Stomach (tissue), 8 donors: ENCODE measurements at regions not wholly inside any gene's neighbourhood (a gene's known extent, or its start where the extent isn't known, plus 50 kb on each side); places are given as distances from the start of the nearest gene placed in this dataset.
"Not testable (repeated sequence)": the region's sequence is repeated elsewhere in the genome, so short reads cannot be mapped to it uniquely, and the experiment has no call there.

Experiments used
- DNase-seq, 2 donors: peaks; one replicate each; pipeline versions ENCODE4 v3.0.0 to v3.0.0-alpha.2; 2013 to 2019
- H3K27ac ChIP-seq, 5 donors: fragments of 200-600 bp in 4 of 5; sonication (generic) in 4 of 5; one replicate each; pipeline ENCODE4 v1.5.1; 2013 to 2019; ENCODE audit warnings: mild to moderate bottlenecking in 1 of 5, moderate library complexity in 1 of 5
- H3K27me3 ChIP-seq, 3 donors: fragments of 200-600 bp; sonication (generic); one replicate each; pipeline ENCODE4 v1.5.1; 2017 to 2019; ENCODE audit warnings: mixed run types in 1 of 3
- H3K36me3 ChIP-seq, 4 donors: fragments of 200-600 bp; sonication (generic); 1 replicate in 3 of 4; 2 replicates in 1 of 4; pipeline ENCODE4 v1.5.1; 2016 to 2019
- H3K4me1 ChIP-seq, 4 donors: fragments of 200-600 bp; sonication (generic); one replicate each; pipeline ENCODE4 v1.5.1; 2016 to 2019
- H3K4me3 ChIP-seq, 4 donors: fragments of 200-600 bp; sonication (generic) in 3 of 4; one replicate each; pipeline ENCODE4 v1.5.1; 2016 to 2019; ENCODE audit warnings: mild to moderate bottlenecking in 1 of 4
- H3K9me3 ChIP-seq, 4 donors: fragments of 200-600 bp; sonication (generic); one replicate each; pipeline ENCODE4 v1.5.1; 2016 to 2019
- EP300 ChIP-seq: sonication (generic); formaldehyde crosslinking; IDR thresholded peaks from one replicate; pipeline ENCODE4 v1.6.1; 2017; ENCODE audit warnings: antibody characterized with exemption
- POLR2A ChIP-seq, 4 donors: fragments of 450-650 bp; IDR thresholded peaks; one replicate each; pipeline ENCODE4 v1.6.1; 2016; ENCODE audit warnings: antibody characterized with exemption in 4 of 4, control low read depth in 2 of 4, mild to moderate bottlenecking in 1 of 4, moderate library complexity in 1 of 4
- POLR2AphosphoS5 ChIP-seq, 3 donors: sonication (generic); formaldehyde crosslinking; IDR thresholded peaks; one replicate each; pipeline ENCODE4 v1.6.1; 2016; ENCODE audit warnings: antibody characterized with exemption in 3 of 3
- WGBS, 5 donors: extraction: QIAGEN DNeasy Blood & Tissue Kit in 3 of 5; methylation state at CpG; one replicate each; pipeline versions ENCODE4 v1.1.5 to v1.1.7; 2013 to 2018; 5-methylcytosine and 5-hydroxymethylcytosine counted together
- intact Hi-C: fragments of 100-400 bp; cut with DNase I; formaldehyde crosslinking; loops from one replicate; pipeline ENCODE4 v1.15.1; 2023; ENCODE audit warnings: low total_unique reads
- TF ChIP-seq, protein P1 (sequence below), 7 experiments: fragments of 450-650 bp in 4 of 7; fragments of 200-600 bp in 3 of 7; sonication (generic) in 3 of 7; IDR thresholded peaks; one replicate each; pipeline ENCODE4 v1.5.1; 2016 to 2019; ENCODE audit warnings: antibody characterized with exemption in 7 of 7, control low read depth in 2 of 7, mild to moderate bottlenecking in 1 of 7
- donor health status: healthy with polysubstance abuse.
- donor health status: Bipolar disorder and iron deficiency.
- donor health status: healthy.

DNA sequence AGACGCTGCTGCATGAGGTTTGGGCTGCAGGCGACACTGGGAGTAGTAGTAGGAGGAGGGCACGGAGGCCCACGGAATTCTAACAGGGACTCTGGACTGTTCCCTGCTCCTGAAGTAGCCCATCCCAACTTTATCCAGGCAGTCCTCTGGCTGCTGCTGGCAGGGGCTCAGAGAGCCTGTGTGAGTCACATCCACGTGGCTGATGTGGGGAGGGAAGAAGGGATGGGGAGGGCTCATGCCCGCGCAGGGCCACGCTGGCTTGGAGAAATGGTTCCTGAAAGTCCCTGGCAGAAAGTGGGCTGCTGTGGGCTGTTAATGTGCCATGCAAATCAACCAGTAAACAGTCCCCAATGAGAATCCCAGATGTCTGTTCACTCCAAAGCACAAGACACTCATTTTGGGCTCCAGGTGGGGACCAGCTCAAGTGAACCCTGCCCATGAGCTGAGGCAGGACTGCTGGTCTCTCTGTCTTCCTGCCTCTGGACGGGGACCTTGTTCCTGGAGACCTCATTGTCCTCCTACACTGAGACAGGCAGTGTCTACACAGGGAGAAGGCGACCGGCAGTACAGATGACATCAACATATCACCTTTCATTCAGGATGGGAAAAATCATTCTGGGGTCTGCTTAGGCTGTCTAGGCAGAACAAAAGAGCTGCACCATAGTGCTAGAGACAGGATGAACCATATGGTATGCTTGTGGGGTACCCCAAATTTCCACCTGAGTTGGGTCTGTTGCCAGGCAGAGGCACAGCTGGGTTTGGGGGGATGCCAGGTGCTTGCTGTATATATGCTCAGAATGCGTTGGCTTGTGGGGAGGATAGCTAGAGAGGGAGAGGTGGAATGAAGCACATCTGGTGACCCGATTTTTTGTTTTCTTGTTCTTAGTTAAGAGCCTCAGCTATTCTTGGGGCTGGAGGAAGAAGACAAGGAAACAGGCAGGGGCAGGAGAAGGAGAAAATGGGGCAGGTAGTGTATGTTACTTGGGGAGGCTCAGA, 57.9 kb upstream of the FMOD start:
- Histone ChIP-seq H3K9me3 (no peaks in the 10 kb centered on the region), H3K4me3 (no peak overlapping the region), H3K4me1 (peaks cover 0 to 50% (median 36%) of the 10 kb centered on the region in 4 donors), H3K27me3 (no peaks in the 10 kb centered on the region), H3K36me3 (no peaks in the 10 kb centered on the region), H3K27ac (peak overlapping the region in 4 of 5 donors; percentile 29 to 80 (median 44))
- DNase-seq: peak; percentile 60 to 66
- WGBS, 5 donors: 44 to 60% (median 56%) methylated on average over 13 of the region's 13 CpGs
- TF ChIP-seq, protein P1, sequence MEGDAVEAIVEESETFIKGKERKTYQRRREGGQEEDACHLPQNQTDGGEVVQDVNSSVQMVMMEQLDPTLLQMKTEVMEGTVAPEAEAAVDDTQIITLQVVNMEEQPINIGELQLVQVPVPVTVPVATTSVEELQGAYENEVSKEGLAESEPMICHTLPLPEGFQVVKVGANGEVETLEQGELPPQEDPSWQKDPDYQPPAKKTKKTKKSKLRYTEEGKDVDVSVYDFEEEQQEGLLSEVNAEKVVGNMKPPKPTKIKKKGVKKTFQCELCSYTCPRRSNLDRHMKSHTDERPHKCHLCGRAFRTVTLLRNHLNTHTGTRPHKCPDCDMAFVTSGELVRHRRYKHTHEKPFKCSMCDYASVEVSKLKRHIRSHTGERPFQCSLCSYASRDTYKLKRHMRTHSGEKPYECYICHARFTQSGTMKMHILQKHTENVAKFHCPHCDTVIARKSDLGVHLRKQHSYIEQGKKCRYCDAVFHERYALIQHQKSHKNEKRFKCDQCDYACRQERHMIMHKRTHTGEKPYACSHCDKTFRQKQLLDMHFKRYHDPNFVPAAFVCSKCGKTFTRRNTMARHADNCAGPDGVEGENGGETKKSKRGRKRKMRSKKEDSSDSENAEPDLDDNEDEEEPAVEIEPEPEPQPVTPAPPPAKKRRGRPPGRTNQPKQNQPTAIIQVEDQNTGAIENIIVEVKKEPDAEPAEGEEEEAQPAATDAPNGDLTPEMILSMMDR (IDR thresholded peaks at IDR 0.05): no peak
- TF ChIP-seq POLR2A (IDR thresholded peaks at IDR 0.05) (no peak), POLR2AphosphoS5 (IDR thresholded peaks at IDR 0.05) (peak; percentile 10 to 56 (median 52))
- intact Hi-C loops: no loop called here

DNA sequence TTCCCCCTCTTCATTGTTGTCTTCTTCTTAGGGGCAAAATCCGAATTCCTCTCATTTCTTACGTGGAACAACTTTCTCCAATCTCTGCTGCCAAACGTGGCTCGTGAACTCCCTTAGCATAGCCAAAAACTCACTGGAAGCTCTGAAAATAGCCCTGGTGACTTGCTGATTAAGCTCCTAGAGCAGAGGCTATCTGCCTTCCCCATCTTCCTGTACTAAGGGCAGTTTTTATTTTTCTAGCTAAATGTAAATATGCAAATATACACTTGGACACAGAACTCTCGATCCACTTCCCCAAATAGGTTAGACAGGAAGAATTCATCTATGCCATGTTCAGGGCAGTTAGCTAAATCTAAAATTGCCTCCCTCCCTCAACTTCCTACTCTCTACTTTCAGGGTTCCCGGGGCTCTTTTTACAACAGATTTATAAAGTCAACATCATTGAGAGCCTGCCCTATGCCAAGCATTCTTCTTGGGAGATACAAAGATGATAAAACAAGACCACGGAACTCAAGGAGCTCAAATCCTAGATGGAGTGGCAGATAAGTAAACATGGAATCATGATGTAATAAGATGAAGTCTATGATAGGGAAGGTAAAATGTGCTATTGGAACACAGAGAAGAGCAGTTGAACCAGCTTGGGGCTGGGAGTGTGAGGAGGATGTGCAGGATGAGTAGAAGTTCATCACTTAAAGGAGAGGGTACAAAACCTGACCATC, 59.4 kb upstream of the FMOD start:
- Histone ChIP-seq H3K36me3 (no peaks in the 10 kb centered on the region), H3K27ac (peak overlapping the region in 1 of 5 donors; percentile 80)
- WGBS, 5 donors: 16 to 40% (median 20%) methylated on average over 7 of the region's 7 CpGs

DNA sequence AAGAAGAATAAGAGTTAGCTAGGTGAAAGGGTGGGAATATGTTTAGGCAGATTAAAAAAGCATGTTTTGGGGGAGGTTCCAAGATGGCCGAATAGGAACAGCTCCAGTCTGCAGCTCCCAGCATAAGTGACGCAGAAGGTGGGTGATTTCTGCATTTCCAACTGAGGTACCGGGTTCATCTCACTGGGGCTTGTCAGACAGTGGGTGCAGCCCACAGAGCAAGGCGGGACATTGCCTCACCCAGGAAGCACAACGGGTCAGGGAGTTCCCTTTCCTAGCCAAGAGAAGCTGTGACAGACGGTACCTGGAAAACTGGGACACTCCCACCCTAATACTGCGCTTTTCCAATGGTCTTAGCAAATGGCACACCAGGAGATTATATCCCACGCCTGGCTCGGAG, 60.5 kb upstream of the FMOD start:
- H3K36me3 ChIP-seq, H3K27ac ChIP-seq, DNase-seq, intact Hi-C loops, H3K4me3 ChIP-seq, H3K27me3 ChIP-seq, H3K9me3 ChIP-seq: not testable (repeated sequence)
- WGBS, 5 donors: 82 to 97% (median 93%) methylated on average over 9 of the region's 9 CpGs
- H3K4me1 ChIP-seq: peaks cover 0 to 43% (median 29%) of the 10 kb centered on the region in 4 donors

More for the DNA sequence above, 59.4 kb upstream of the FMOD start:
- TF ChIP-seq EP300: no peak
- TF ChIP-seq POLR2A (IDR thresholded peaks at IDR 0.05): no peak
- TF ChIP-seq, protein P1 (IDR thresholded peaks at IDR 0.05): no peak
- TF ChIP-seq POLR2AphosphoS5 (IDR thresholded peaks at IDR 0.05): no peak
- DNase-seq: no peak
- no peaks in the 10 kb centered on the region for H3K27me3 ChIP-seq
- H3K9me3 ChIP-seq: no peaks in the 10 kb centered on the region
- intact Hi-C loops: no loop called here
- no peak overlapping the region for H3K4me3 ChIP-seq
- H3K4me1 ChIP-seq: peaks cover 0 to 50% (median 36%) of the 10 kb centered on the region in 4 donors

DNA sequence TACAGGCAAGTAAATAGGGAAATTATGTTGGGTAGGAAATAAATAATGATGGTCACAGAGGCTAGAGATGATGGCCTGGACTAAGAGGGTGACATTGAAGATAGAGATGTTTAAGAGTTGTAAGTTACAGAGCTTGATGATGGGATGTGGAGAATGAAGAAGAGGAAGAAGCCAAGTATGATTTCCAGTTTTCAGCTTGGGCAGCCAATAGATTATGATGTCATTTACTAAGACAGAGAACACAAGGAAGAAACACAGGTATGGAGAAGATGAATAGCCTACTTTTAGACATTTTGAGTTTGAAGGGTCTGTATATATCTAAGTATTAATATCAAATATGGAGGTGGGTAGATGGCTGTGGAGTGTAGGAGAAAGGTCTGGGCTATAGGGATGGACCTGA, 56.0 kb upstream of the PRELP start:
- no peak overlapping the region for H3K27ac ChIP-seq
- H3K4me3 ChIP-seq: no peak overlapping the region
- TF ChIP-seq, protein P1 (IDR thresholded peaks at IDR 0.05): no peak
- no peak for TF ChIP-seq POLR2A (IDR thresholded peaks at IDR 0.05)
- no peak for TF ChIP-seq POLR2AphosphoS5 (IDR thresholded peaks at IDR 0.05)
- TF ChIP-seq EP300: no peak
- intact Hi-C loops: no loop called here
- H3K4me1 ChIP-seq: peaks cover 0 to 4% (median under 1%) of the 10 kb centered on the region in 4 donors
- no peaks in the 10 kb centered on the region for H3K9me3 ChIP-seq
- H3K27me3 ChIP-seq: no peaks in the 10 kb centered on the region
- no peak for DNase-seq
- H3K36me3 ChIP-seq: no peaks in the 10 kb centered on the region
